A673 (cell line): ENCODE measurements at regions not wholly inside any gene's neighbourhood (a gene's known extent, or its start where the extent isn't known, plus 50 kb on each side); places are given as distances from the start of the nearest gene placed in this dataset.
"Not testable (repeated sequence)": the region's sequence is repeated elsewhere in the genome, so short reads cannot be mapped to it uniquely, and the experiment has no call there.

Experiments
- BruUV-seq: library from RNA; stranded (reverse); fragments of 400-500 nt; replicated peaks from 2 replicates; lab custom pipeline; 2021; lab: Mats Ljungman, UMichigan
- CTCF ChIA-PET: fragments of 300-600 bp; sonication (Branson Sonifier 250); formaldehyde crosslinking; loops from one replicate; lab custom pipeline; 2022; ENCODE audit warnings: antibody characterized with exemption; lab: Charles Lee
- POLR2A ChIA-PET: fragments of 300-600 bp; sonication (Branson Sonifier 250); formaldehyde crosslinking; loops from one replicate; lab custom pipeline; 2022; ENCODE audit warnings: antibody characterized with exemption; ENCODE audit not compliant: low non-redundant PET; lab: Charles Lee
- DNase-seq: peaks from one replicate; pipeline ENCODE4 v3.0.0-alpha.2; 2015; ENCODE audit warnings: low spot score
- H3K27ac ChIP-seq: fragments of 200-600 bp; sonication (generic); 2 replicates; pipeline ENCODE4 v1.5.1; 2016; ENCODE audit warnings: mixed run types, low read depth, mild to moderate bottlenecking, mixed read lengths, antibody characterized with exemption, low read length; ENCODE audit not compliant: poor library complexity, severe bottlenecking
- H3K27me3 ChIP-seq: fragments of 200-600 bp; sonication (generic); replicated peaks from 2 replicates; pipeline ENCODE4 v1.6.1; 2017; ENCODE audit warnings: mixed run types, low read depth, mild to moderate bottlenecking, mixed read lengths, antibody characterized with exemption, low read length; ENCODE audit not compliant: insufficient read depth, poor library complexity
- H3K36me3 ChIP-seq: fragments of 200-600 bp; sonication (generic); 2 replicates; pipeline ENCODE4 v1.6.1; 2016; ENCODE audit warnings: mixed run types, mild to moderate bottlenecking, mixed read lengths, antibody characterized with exemption, low read length; ENCODE audit not compliant: insufficient read depth, poor library complexity, severe bottlenecking
- H3K4me1 ChIP-seq: fragments of 200-600 bp; sonication (generic); 2 replicates; pipeline ENCODE4 v1.6.1; 2017; ENCODE audit warnings: mixed run types, mild to moderate bottlenecking, mixed read lengths, antibody characterized with exemption, low read length; ENCODE audit not compliant: insufficient read depth, poor library complexity, severe bottlenecking
- H3K4me3 ChIP-seq: fragments of 200-600 bp; sonication (generic); 2 replicates; pipeline ENCODE4 v1.5.1; 2016; ENCODE audit warnings: low read depth, mixed run types, mild to moderate bottlenecking, mixed read lengths, low read length; ENCODE audit not compliant: poor library complexity, severe bottlenecking
- H3K9me3 ChIP-seq: fragments of 200-600 bp; sonication (generic); 2 replicates; pipeline ENCODE4 v1.6.1; 2016; ENCODE audit warnings: mixed run types, low read depth, mild to moderate bottlenecking, mixed read lengths, antibody characterized with exemption, low read length; ENCODE audit not compliant: poor library complexity, severe bottlenecking
- CTCF ChIP-seq: fragments of 300-800, 200-600 bp; sonication (generic); conservative IDR thresholded peaks from 2 replicates; pipeline ENCODE4 v1.5.1; 2017; ENCODE audit warnings: low read depth, mild to moderate bottlenecking, antibody characterized with exemption, low read length, moderate library complexity, mixed read lengths
- EZH2 ChIP-seq: fragments of 200-600 bp; sonication (generic); IDR thresholded peaks from 2 replicates; pipeline ENCODE4 v1.6.1; 2017; ENCODE audit warnings: borderline replicate concordance, low read depth, mild to moderate bottlenecking, mixed read lengths, antibody characterized with exemption, low read length; ENCODE audit not compliant: poor library complexity, severe bottlenecking
- intact Hi-C: fragments of 100-400 bp; cut with micrococcal nuclease; formaldehyde crosslinking; loops from one replicate; pipeline ENCODE4 v1.10.0; 2022; ENCODE audit not compliant: unreplicated experiment

- no TSS peak for BruUV-seq
- H3K27me3 ChIP-seq: no peaks in the 10 kb centered on the region
- no peak for TF ChIP-seq EZH2
- TF ChIP-seq CTCF: no peak
- ChIA-PET POLR2A (no interaction called here), CTCF (no interaction called here)
- H3K27ac ChIP-seq: no peak overlapping the region
- H3K4me3 ChIP-seq: no peak overlapping the region
- no peaks in the 10 kb centered on the region for H3K36me3 ChIP-seq
- H3K9me3 ChIP-seq: no peaks in the 10 kb centered on the region
- intact Hi-C loops: no loop called here
- H3K4me1 ChIP-seq: no peaks in the 10 kb centered on the region
- no peak for DNase-seq
Observed at GRCh38 chr6:86765211-86765610, 172.1 kb upstream of the HTR1E start.

GRCh38 chr6:86759953-86760352 is 177.4 kb upstream of the HTR1E start:
- H3K4me3 ChIP-seq, DNase-seq, H3K36me3 ChIP-seq, BruUV-seq, H3K27me3 ChIP-seq, CTCF ChIA-PET, intact Hi-C loops, H3K27ac ChIP-seq, H3K9me3 ChIP-seq, POLR2A ChIA-PET, H3K4me1 ChIP-seq: not testable (repeated sequence)

GRCh38 chr6:86756640-86757229 is 180.6 kb upstream of the HTR1E start:
- no peak for DNase-seq
- Histone ChIP-seq H3K36me3 (no peaks in the 10 kb centered on the region), H3K27ac (no peak overlapping the region), H3K4me3 (no peak overlapping the region), H3K4me1 (no peaks in the 10 kb centered on the region), H3K27me3 (no peaks in the 10 kb centered on the region), H3K9me3 (peaks cover 3% of the 10 kb centered on the region)
- no peak for TF ChIP-seq EZH2
- TF ChIP-seq CTCF: no peak
- POLR2A ChIA-PET: no interaction called here
- intact Hi-C loops: no loop called here
- no TSS peak for BruUV-seq
- CTCF ChIA-PET: no interaction called here

GRCh38 chr6:86744048-86744447 is 193.3 kb upstream of the HTR1E start:
- intact Hi-C loops: no loop called here
- TF ChIP-seq CTCF: no peak
- no peak for TF ChIP-seq EZH2
- H3K27me3 ChIP-seq: no peaks in the 10 kb centered on the region
- no TSS peak for BruUV-seq
- no peak for DNase-seq
- no peaks in the 10 kb centered on the region for H3K4me1 ChIP-seq
- H3K27ac ChIP-seq: no peak overlapping the region
- ChIA-PET CTCF (no interaction called here), POLR2A (no interaction called here)
- H3K36me3 ChIP-seq: no peaks in the 10 kb centered on the region
- peaks cover 6% of the 10 kb centered on the region for H3K9me3 ChIP-seq
- no peak overlapping the region for H3K4me3 ChIP-seq
